B cell (primary cell): ENCODE measurements at regions not wholly inside any gene's neighbourhood (a gene's known extent, or its start where the extent isn't known, plus 50 kb on each side); places are given as distances from the start of the nearest gene placed in this dataset.

Source experiments
- ATAC-seq: fragments of 200-7000 bp; cut with Tn5 transposase; one replicate; pipeline ENCODE4 v1.10.0; 2021; ENCODE audit warnings: low read depth, mild to moderate bottlenecking, moderate number of reproducible peaks, moderate library complexity
- CTCF ChIA-PET: fragments of 350-600 bp; sonication (Branson Sonifier 250); formaldehyde crosslinking; loops from one replicate; lab custom pipeline; 2021; ENCODE audit warnings: antibody characterized with exemption, inconsistent platforms; lab: Charles Lee
- POLR2A ChIA-PET: fragments of 350-600 bp; sonication (Branson Sonifier 250); formaldehyde crosslinking; loops from one replicate; lab custom pipeline; 2021; ENCODE audit warnings: antibody characterized with exemption; lab: Charles Lee
- DNase-seq: peaks from one replicate; pipeline ENCODE4 v3.0.0; 2013
- H2AFZ ChIP-seq: 2 replicates; pipeline ENCODE4 v1.6.1; 2012; ENCODE audit warnings: mild to moderate bottlenecking, low read depth, low read length; ENCODE audit not compliant: insufficient read depth, poor library complexity, severe bottlenecking
- H3K27ac ChIP-seq, 2 donors: 1 replicate in 1 of 2; 2 replicates in 1 of 2; pipeline ENCODE4 v1.5.1; 2012 to 2013; ENCODE audit warnings: low read length in 2 of 2, mild to moderate bottlenecking in 2 of 2, moderate library complexity in 1 of 2
- H3K27me3 ChIP-seq, 4 experiments: fragments of 200-600 bp in 1 of 4; sonication (generic) in 1 of 4; replicated peaks in 1 of 4; 1 replicate in 2 of 4; 2 replicates in 2 of 4; pipeline versions ENCODE4 v1.6.1 to v1.7.0; 2013 to 2016; ENCODE audit warnings: low read length in 3 of 4, mild to moderate bottlenecking in 2 of 4, mixed read lengths in 1 of 4, moderate library complexity in 1 of 4; ENCODE audit not compliant: insufficient read depth in 4 of 4, control insufficient read depth in 3 of 4; ENCODE audit errors: control extremely low read depth in 1 of 4
- H3K36me3 ChIP-seq, 2 experiments: replicated peaks in 1 of 2; 1 replicate in 1 of 2; 2 replicates in 1 of 2; pipeline versions ENCODE4 v1.6.1 to v1.7.1; 2013; ENCODE audit warnings: low read length in 1 of 2; ENCODE audit not compliant: insufficient read depth in 2 of 2, control insufficient read depth in 1 of 2; ENCODE audit errors: control extremely low read depth in 1 of 2, extremely low read depth in 1 of 2
- H3K4me1 ChIP-seq, 2 donors: fragments of 200-600 bp in 1 of 2; sonication (generic) in 1 of 2; 1 replicate in 1 of 2; 2 replicates in 1 of 2; pipeline versions ENCODE4 v1.5.1 to v1.6.1; 2013 to 2017; ENCODE audit warnings: low read length in 2 of 2; ENCODE audit not compliant: control insufficient read depth in 2 of 2, insufficient read depth in 2 of 2
- H3K4me2 ChIP-seq: replicated peaks from 2 replicates; pipeline ENCODE3; 2012; ENCODE audit warnings: mild to moderate bottlenecking, low read depth, low read length; ENCODE audit not compliant: poor library complexity, severe bottlenecking
- H3K4me3 ChIP-seq, 5 experiments: fragments of 200-600 bp in 1 of 5; sonication (generic) in 1 of 5; 1 replicate in 3 of 5; 2 replicates in 2 of 5; pipeline versions ENCODE4 v1.5.1 to v1.7.0; 2011 to 2016; ENCODE audit warnings: low read length in 4 of 5, mild to moderate bottlenecking in 4 of 5, low read depth in 2 of 5, control low read depth in 1 of 5, moderate library complexity in 1 of 5; ENCODE audit not compliant: insufficient read depth in 1 of 5; ENCODE audit errors: control extremely low read depth in 1 of 5, extremely low read depth in 1 of 5
- H3K79me2 ChIP-seq: fragments of 200-600 bp; sonication (generic); one replicate; pipeline ENCODE4 v1.6.0; 2016; ENCODE audit warnings: low read length; ENCODE audit not compliant: control insufficient read depth, insufficient read depth
- H3K9ac ChIP-seq: fragments of 200-600 bp; sonication (generic); 2 replicates; pipeline ENCODE4 v1.6.1; 2017; ENCODE audit warnings: mild to moderate bottlenecking, low read length, moderate library complexity
- H3K9me3 ChIP-seq, 3 donors: one replicate each; pipeline versions ENCODE4 v1.6.1 to v1.7.1; 2013; ENCODE audit warnings: low read length in 2 of 3; ENCODE audit not compliant: control insufficient read depth in 2 of 3, insufficient read depth in 1 of 3; ENCODE audit errors: control extremely low read depth in 1 of 3
- H4K20me1 ChIP-seq: 2 replicates; pipeline ENCODE4 v1.6.0; 2012; ENCODE audit warnings: mild to moderate bottlenecking, low read length; ENCODE audit not compliant: insufficient read depth, control insufficient read depth, poor library complexity, severe bottlenecking
- H3K27ac Mint-ChIP-seq: one replicate; pipeline ENCODE4 v1.8.0; 2021; ENCODE audit warnings: mixed read lengths
- H3K27me3 Mint-ChIP-seq: one replicate; pipeline ENCODE4 v1.8.0; 2021; ENCODE audit warnings: mixed read lengths
- H3K4me1 Mint-ChIP-seq: one replicate; pipeline ENCODE4 v1.8.0; 2021; ENCODE audit warnings: mixed read lengths
- H3K4me3 Mint-ChIP-seq: one replicate; pipeline ENCODE4 v1.8.0; 2021; ENCODE audit warnings: mixed read lengths
- H3K9me3 Mint-ChIP-seq: one replicate; pipeline ENCODE4 v1.8.0; 2022; ENCODE audit warnings: mixed read lengths; ENCODE audit not compliant: insufficient read depth
- EZH2 ChIP-seq: IDR thresholded peaks from 2 replicates; pipeline ENCODE4 v1.6.1; 2012; ENCODE audit warnings: borderline replicate concordance, low read depth, mild to moderate bottlenecking, moderate library complexity, low read length; ENCODE audit not compliant: insufficient read depth, poor library complexity, severe bottlenecking
- WGBS: methylation state at CpG from one replicate; pipeline ENCODE4 v1.1.5; 2013; ENCODE audit warnings: missing lambda C conversion rate; ENCODE audit not compliant: insufficient coverage; 5-methylcytosine and 5-hydroxymethylcytosine counted together
- intact Hi-C: fragments of 100-400 bp; cut with micrococcal nuclease; formaldehyde crosslinking; loops from one replicate; pipeline ENCODE4 v1.10.0; 2022
- TF ChIP-seq, protein P1 (sequence below): fragments of 200-600 bp; IDR thresholded peaks from one replicate; pipeline ENCODE4 v1.8.0; 2022; ENCODE audit warnings: antibody characterized with exemption, mild to moderate bottlenecking

DNA sequence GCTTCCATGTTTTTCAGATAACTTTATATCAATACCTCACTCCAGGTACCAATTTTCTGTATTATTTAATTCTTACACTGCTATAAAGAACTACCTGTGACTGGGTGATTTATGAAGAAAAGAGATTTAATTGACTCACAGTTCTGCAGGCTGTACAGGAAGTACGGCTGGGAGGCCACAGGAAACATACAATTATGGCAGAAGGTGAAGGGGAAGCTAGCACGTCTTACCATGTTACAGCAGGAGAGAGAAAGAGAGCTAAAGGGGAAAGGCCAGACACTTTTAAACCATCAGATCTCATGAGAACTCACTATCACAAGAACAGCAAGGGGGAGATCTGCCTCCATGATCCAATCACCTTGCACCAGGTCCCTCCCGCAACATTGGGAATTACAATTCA lies 119.1 kb upstream of the BMP5 start:
- Histone ChIP-seq H3K4me1 (no peaks in the 10 kb centered on the region), H3K4me2 (no peak overlapping the region), H3K27ac (no peak overlapping the region), H2AFZ (no peak overlapping the region), H3K4me3 (no peak overlapping the region), H3K79me2 (no peaks in the 10 kb centered on the region), H3K9ac (no peak overlapping the region), H3K36me3 (no peaks in the 10 kb centered on the region), H4K20me1 (no peaks in the 10 kb centered on the region), H3K9me3 (peaks cover 0 to 19% (median 8%) of the 10 kb centered on the region in 3 donors), H3K27me3 (no peaks in the 10 kb centered on the region)
- H3K27ac Mint-ChIP-seq = no peak overlapping the region
- no peaks in the 10 kb centered on the region for H3K27me3 Mint-ChIP-seq
- H3K4me3 Mint-ChIP-seq = no peak overlapping the region
- ChIA-PET POLR2A (no interaction called here), CTCF (no interaction called here)
- no peaks in the 10 kb centered on the region for H3K4me1 Mint-ChIP-seq
- H3K9me3 Mint-ChIP-seq = peaks cover 10% of the 10 kb centered on the region
- ATAC-seq (no peak), DNase-seq (no peak)
- intact Hi-C loops = no loop called here
- TF ChIP-seq, protein P1, sequence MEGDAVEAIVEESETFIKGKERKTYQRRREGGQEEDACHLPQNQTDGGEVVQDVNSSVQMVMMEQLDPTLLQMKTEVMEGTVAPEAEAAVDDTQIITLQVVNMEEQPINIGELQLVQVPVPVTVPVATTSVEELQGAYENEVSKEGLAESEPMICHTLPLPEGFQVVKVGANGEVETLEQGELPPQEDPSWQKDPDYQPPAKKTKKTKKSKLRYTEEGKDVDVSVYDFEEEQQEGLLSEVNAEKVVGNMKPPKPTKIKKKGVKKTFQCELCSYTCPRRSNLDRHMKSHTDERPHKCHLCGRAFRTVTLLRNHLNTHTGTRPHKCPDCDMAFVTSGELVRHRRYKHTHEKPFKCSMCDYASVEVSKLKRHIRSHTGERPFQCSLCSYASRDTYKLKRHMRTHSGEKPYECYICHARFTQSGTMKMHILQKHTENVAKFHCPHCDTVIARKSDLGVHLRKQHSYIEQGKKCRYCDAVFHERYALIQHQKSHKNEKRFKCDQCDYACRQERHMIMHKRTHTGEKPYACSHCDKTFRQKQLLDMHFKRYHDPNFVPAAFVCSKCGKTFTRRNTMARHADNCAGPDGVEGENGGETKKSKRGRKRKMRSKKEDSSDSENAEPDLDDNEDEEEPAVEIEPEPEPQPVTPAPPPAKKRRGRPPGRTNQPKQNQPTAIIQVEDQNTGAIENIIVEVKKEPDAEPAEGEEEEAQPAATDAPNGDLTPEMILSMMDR = no peak
- no peak for TF ChIP-seq EZH2
- 0% methylated on average over 1 of the region's 3 CpGs for WGBS

DNA sequence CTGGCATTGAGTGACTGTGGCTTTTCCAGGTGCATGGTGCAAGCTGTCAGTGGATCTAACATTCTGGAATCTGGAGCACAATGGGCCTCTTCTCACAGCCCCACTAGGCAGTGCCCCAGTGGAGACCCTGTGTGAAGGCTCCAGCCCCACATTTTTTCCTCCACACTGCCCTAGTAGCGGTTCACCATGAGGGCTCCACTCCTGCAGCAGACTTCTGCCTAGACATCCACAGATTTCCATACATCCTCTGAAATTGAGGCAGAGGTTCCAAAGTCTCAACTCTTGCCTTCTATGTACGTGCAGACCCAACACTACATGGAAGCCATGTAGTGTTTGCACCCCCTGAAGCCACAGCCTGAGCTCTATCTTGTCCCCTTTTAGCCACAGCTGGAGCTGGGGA lies 118.0 kb upstream of the BMP5 start:
- H3K36me3 ChIP-seq = no peaks in the 10 kb centered on the region
- H3K27ac Mint-ChIP-seq = no peak overlapping the region
- no peaks in the 10 kb centered on the region for H3K27me3 ChIP-seq
- H3K4me1 ChIP-seq = no peaks in the 10 kb centered on the region
- no peak overlapping the region for H3K9ac ChIP-seq
- no peaks in the 10 kb centered on the region for H4K20me1 ChIP-seq
- H3K4me3 Mint-ChIP-seq = no peak overlapping the region
- no peaks in the 10 kb centered on the region for H3K27me3 Mint-ChIP-seq
- no peaks in the 10 kb centered on the region for H3K79me2 ChIP-seq
- H3K4me3 ChIP-seq = no peak overlapping the region
- ChIA-PET CTCF (no interaction called here), POLR2A (no interaction called here)
- no peaks in the 10 kb centered on the region for H3K4me1 Mint-ChIP-seq
- ATAC-seq (no peak), DNase-seq (no peak)
- no peak for TF ChIP-seq EZH2
- TF ChIP-seq, protein P1 = no peak
- H3K27ac ChIP-seq = no peak overlapping the region
- WGBS = 78% methylated on average over 2 of the region's 2 CpGs
- intact Hi-C loops = no loop called here
- peaks cover 10% of the 10 kb centered on the region for H3K9me3 Mint-ChIP-seq
- peaks cover 0 to 19% (median 8%) of the 10 kb centered on the region in 3 donors for H3K9me3 ChIP-seq
- no peak overlapping the region for H3K4me2 ChIP-seq
- H2AFZ ChIP-seq = no peak overlapping the region
